Lung (tissue), 11 donors: ENCODE measurements at regions not wholly inside any gene's neighbourhood (a gene's known extent, or its start where the extent isn't known, plus 50 kb on each side); places are given as distances from the start of the nearest gene placed in this dataset.

Experiments
- ATAC-seq: fragments of 200-7000 bp; cut with Tn5 transposase; one replicate; pipeline ENCODE4 v1.9.1; 2020; ENCODE audit warnings: moderate number of reproducible peaks; ENCODE audit not compliant: insufficient read depth, low FRiP score
- DNase-seq, 3 donors: peaks; one replicate each; pipeline ENCODE4 v3.0.0-alpha.2; 2013 to 2017
- H3K27ac ChIP-seq, 2 donors: one replicate each; pipeline ENCODE4 v1.5.1; 2013; ENCODE audit warnings: mild to moderate bottlenecking in 2 of 2, moderate library complexity in 2 of 2, control low read depth in 1 of 2, inconsistent platforms in 1 of 2, low read depth in 1 of 2, low read length in 1 of 2
- H3K27me3 ChIP-seq, 3 donors: one replicate each; pipeline ENCODE4 v1.5.1; 2013; ENCODE audit warnings: low read length in 2 of 3; ENCODE audit not compliant: control insufficient read depth in 3 of 3, insufficient read depth in 3 of 3
- H3K36me3 ChIP-seq, 4 donors: one replicate each; pipeline ENCODE4 v1.5.1; 2013; ENCODE audit warnings: low read length in 4 of 4, mild to moderate bottlenecking in 1 of 4, moderate library complexity in 1 of 4; ENCODE audit not compliant: control insufficient read depth in 4 of 4, insufficient read depth in 4 of 4
- H3K4me1 ChIP-seq, 5 donors: one replicate each; pipeline ENCODE4 v1.5.1; 2013; ENCODE audit warnings: low read length in 5 of 5, mild to moderate bottlenecking in 2 of 5, moderate library complexity in 1 of 5; ENCODE audit not compliant: control insufficient read depth in 5 of 5, insufficient read depth in 5 of 5
- H3K4me3 ChIP-seq: one replicate; pipeline ENCODE4 v1.5.1; 2013; ENCODE audit warnings: mild to moderate bottlenecking, control low read depth, moderate library complexity
- H3K9ac ChIP-seq, 2 donors: one replicate each; pipeline ENCODE4 v1.5.1; 2013; ENCODE audit warnings: low read length in 2 of 2, control low read depth in 1 of 2; ENCODE audit not compliant: insufficient read depth in 1 of 2
- H3K9me3 ChIP-seq, 4 donors: one replicate each; pipeline ENCODE4 v1.5.1; 2013; ENCODE audit warnings: low read length in 3 of 4, mild to moderate bottlenecking in 1 of 4, moderate library complexity in 1 of 4; ENCODE audit not compliant: control insufficient read depth in 4 of 4, insufficient read depth in 3 of 4
- CTCF ChIP-seq: IDR thresholded peaks from 2 replicates; pipeline ENCODE4 v1.5.1; 2012; ENCODE audit warnings: mild to moderate bottlenecking; ENCODE audit errors: control extremely low read depth, extremely low read depth
- WGBS, 2 donors: extraction: QIAGEN DNeasy Blood & Tissue Kit; methylation state at CpG; one replicate each; pipeline ENCODE4 v1.1.7; 2013; 5-methylcytosine and 5-hydroxymethylcytosine counted together
- donor health status: control.
- donor health status: control.
- donor health status: Bipolar disorder and iron deficiency.
- donor health status: healthy.
- donor health status: DM: yes; HTN: yes; CAD: no.

- DNase-seq (no peak), ATAC-seq (no peak)
- 51 to 68% methylated on average over 1 of the region's 1 CpG for WGBS, 2 donors
- H3K27me3 ChIP-seq, result no peaks in the 10 kb centered on the region
- peaks cover 0 to 2% (median 0%) of the 10 kb centered on the region in 4 donors for H3K9me3 ChIP-seq
- H3K9ac ChIP-seq, result no peak overlapping the region
- no peak overlapping the region for H3K4me3 ChIP-seq
- no peak for TF ChIP-seq CTCF
- no peaks in the 10 kb centered on the region for H3K36me3 ChIP-seq
- no peak overlapping the region for H3K27ac ChIP-seq
- H3K4me1 ChIP-seq, result peaks cover 0 to 8% (median 0%) of the 10 kb centered on the region in 5 donors
Measured at GRCh38 chr14:89654998-89655397, 238.0 kb upstream of the FOXN3 start.

GRCh38 chr14:89652352-89652751 lies 235.3 kb upstream of the FOXN3 start:
- H3K9ac ChIP-seq, result no peak overlapping the region
- no peak for TF ChIP-seq CTCF
- ATAC-seq, result no peak
- H3K9me3 ChIP-seq, result peaks cover 0 to 2% (median 0%) of the 10 kb centered on the region in 4 donors
- 73 to 89% methylated on average over 4 of the region's 4 CpGs for whole genome bisulfite sequencing, 2 donors
- H3K36me3 ChIP-seq, result no peaks in the 10 kb centered on the region
- DNase-seq, result no peak
- no peak overlapping the region for H3K27ac ChIP-seq
- no peak overlapping the region for H3K4me3 ChIP-seq
- no peaks in the 10 kb centered on the region for H3K27me3 ChIP-seq
- no peaks in the 10 kb centered on the region for H3K4me1 ChIP-seq

GRCh38 chr14:89651805-89652204 lies 234.8 kb upstream of the FOXN3 start:
- no peak overlapping the region for H3K4me3 ChIP-seq
- WGBS, 2 donors, result 93 to 96% methylated on average over 2 of the region's 2 CpGs

More at GRCh38 chr14:89651805-89652204, 234.8 kb upstream of the FOXN3 start:
- Histone ChIP-seq H3K36me3 (no peaks in the 10 kb centered on the region), H3K9me3 (no peaks in the 10 kb centered on the region), H3K4me1 (no peaks in the 10 kb centered on the region), H3K27me3 (no peaks in the 10 kb centered on the region), H3K9ac (no peak overlapping the region), H3K27ac (no peak overlapping the region)
- DNase-seq, result no peak
- no peak for TF ChIP-seq CTCF
- no peak for ATAC-seq
